HS-5 (cell line): ENCODE measurements at regions not wholly inside any gene's neighbourhood (a gene's known extent, or its start where the extent isn't known, plus 50 kb on each side); places are given as distances from the start of the nearest gene placed in this dataset.
A peak's percentile ranks its signal among the peaks of the same experiment; 100 is the strongest.
"Not testable (repeated sequence)": the region's sequence is repeated elsewhere in the genome, so short reads cannot be mapped to it uniquely, and the experiment has no call there.

Source experiments
- DNase-seq: peaks from one replicate; pipeline ENCODE4 v3.0.0-alpha.2; 2012; ENCODE audit warnings: low read depth

DNA sequence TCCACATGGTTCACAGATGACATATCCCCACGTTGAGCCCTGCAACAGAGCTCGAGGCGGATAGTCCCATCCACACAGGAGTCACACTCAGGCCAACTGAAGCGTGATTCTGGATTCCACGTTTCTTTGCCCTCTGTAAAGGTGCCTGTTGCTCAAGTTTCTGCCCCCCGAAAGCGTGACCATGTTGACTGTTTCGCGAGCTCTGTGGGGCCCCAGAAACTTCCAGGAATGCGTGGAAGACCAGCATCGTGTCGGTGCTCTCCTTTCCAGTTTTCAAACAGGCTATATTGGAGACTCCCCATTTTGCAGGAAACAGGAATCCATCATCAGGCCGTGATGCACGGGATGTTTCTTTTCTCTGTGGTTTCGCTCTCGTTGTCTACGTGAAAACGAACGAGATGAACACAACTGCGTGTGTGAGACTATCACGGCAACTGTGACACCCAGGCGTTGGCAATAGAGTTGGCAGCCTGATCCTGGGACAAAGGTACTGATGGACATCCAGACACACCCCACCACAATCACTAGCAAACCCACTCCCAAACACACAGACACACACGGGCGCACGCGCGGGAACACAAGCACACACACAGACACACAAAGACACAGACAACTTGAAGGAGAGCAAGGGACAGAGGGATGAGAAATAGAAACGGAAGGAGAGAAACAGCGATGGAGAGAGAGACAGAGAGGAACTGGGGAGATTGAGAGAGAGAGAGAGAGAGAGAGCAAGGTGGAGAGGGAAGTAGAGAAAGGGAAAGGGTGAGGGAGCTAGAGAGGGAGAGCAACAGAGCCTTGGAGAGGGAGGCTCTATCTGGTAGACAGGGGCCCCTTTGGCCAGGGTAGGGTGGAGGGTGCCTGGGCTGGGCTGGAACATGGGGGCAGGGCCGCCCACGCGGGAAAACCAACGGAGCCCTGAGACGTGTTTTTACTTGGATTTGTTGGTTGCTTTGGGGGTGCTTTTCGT, 1609.3 kb downstream of the SPATA31A7 start:
- DNase-seq = not testable (repeated sequence)

DNA sequence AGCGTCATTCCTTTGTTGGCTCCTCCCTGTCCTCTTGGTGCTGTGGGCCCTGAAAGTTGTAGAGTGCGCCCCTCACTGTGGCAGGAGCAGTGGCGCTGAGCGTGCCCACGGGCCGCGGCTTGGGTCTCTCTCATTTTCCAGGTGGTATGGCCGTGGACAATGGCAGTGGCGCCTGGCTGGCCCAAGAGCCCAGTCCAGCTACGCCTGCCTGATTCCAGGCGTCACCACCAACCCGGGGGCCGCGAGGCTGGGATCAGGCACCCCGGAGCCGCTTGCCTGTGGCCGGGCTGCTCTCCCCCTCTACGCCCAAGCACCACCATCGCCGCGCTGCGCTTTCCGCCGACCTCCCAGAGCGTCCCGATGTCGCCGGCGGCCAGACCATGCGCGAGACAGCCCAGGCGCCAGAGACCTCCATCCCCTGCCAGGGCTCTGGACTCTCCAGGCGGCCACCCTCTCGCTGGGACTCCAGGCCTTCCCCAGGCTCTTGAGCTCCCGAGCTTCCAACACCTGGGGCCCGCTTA, 1610.1 kb downstream of the SPATA31A7 start:
- not testable (repeated sequence) for DNase-seq

- not testable (repeated sequence) for DNase-seq
These were observed 1610.9 kb downstream of the SPATA31A7 start for GRCh38 chr9:62800451-62801371.

GRCh38 chr9:62801372-62801811, 1611.6 kb downstream of the SPATA31A7 start:
- DNase-seq = not testable (repeated sequence)

DNA sequence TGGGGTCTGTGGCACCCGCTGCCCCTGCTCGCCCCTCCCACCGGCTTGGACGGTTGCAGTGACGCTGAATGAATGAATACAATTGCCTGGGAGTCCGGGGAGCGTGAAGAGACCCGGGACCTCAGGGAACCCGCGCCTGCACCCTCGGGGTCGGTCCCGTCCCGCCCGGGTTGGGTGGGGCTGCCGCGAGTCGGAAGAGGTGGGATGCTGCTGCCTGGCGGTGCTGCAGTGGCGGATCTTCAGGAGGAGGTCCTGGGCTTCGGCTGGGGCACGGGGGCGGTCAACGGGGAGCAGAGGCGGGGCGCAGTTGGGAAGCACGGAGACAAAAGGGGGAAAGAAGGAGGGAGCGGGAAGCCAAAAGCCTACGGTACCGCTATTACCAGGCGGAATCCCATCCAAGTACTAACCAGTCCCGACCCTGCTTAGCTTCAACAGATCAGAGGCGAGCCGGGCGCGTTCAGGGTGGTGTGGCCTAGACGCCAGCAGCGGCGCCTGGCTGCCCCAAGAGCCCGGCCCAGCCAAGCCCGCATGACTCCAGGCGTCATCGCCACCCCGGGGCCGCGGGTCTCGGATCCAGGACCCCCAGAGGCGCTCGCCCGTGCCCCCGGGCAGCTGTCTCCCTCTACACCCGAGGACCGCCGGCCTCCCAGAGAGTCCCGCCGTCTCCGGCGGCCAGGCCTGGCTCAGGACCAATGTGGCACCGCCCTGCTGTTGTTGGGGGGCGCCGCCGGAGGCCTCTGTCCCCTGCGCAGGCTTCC, 1612.3 kb downstream of the SPATA31A7 start:
- peak; percentile 78 for DNase-seq

DNA sequence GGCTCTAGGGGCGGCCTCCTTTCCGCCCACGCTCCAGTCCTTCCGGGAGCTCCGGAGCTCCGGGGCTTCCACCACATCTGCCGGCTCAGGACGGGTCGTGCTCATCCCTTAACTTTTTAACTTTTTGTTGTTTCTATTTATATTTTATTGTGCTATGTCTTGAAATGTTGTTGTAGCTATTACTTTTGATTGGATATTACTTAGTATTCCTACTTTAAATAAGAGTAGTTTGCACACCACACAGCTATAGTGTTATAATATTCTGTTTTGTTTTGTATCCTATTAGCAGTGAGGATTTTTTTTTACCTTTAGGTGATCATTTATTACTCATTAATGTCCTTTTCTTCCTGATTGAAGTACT, 1612.9 kb downstream of the SPATA31A7 start:
- not testable (repeated sequence) for DNase-seq

- not testable (repeated sequence) for DNase-seq
These were observed 1613.3 kb downstream of the SPATA31A7 start for GRCh38 chr9:62803099-62803498.

GRCh38 chr9:62804314-62804713, 1614.5 kb downstream of the SPATA31A7 start:
- DNase-seq = not testable (repeated sequence)

GRCh38 chr9:62807424-62807823, 1617.6 kb downstream of the SPATA31A7 start:
- not testable (repeated sequence) for DNase-seq

DNA sequence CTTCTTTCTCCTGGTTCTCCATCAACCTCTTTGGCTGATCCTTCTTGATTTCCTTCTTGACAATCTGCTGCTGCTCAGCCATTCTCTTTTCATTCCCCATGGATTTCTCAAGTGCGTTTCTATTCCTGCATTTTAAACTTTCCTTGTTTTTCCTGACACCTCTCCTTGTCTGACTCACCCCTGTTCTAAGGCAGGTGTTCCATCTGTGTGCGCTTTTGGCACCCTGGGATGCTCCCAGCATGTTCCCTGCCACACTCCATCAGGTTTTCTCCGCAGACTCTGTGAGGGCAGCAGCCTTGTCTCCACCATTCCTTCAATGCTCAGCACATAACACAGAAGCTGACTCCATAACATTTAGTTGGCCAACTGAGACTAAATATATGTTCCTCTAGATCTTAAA, 1618.2 kb downstream of the SPATA31A7 start:
- not testable (repeated sequence) for DNase-seq

- not testable (repeated sequence) for DNase-seq
These were observed 1620.5 kb downstream of the SPATA31A7 start for GRCh38 chr9:62810318-62810717.

DNA sequence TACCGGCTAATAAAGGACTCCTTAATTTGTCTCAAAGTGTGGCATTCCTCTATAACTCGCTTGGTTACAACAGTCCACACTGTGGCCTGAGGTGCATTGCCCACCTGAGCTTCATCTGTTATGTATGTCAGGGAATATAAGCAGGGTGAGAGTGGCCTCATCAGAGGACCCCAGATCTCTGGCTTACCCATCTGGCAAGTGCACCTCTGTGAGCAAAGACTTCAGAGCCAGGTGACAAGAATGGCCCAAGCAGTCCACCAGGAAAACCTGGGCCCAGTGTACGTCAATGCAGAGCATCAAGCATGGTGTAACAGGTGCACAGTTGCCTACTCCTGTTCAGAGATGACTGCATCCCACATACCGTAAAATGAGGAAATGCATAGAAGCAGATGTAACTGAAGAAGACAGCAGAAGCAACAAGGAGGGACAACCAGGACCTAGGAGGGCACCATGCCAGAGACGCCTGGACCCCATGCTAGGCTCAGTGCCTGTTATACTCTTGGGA, 1621.0 kb downstream of the SPATA31A7 start:
- not testable (repeated sequence) for DNase-seq

- DNase-seq = not testable (repeated sequence)
These were observed 1625.6 kb downstream of the SPATA31A7 start for GRCh38 chr9:62815436-62815835.

- DNase-seq = not testable (repeated sequence)
These were observed 1626.5 kb downstream of the SPATA31A7 start for GRCh38 chr9:62816331-62816730.

DNA sequence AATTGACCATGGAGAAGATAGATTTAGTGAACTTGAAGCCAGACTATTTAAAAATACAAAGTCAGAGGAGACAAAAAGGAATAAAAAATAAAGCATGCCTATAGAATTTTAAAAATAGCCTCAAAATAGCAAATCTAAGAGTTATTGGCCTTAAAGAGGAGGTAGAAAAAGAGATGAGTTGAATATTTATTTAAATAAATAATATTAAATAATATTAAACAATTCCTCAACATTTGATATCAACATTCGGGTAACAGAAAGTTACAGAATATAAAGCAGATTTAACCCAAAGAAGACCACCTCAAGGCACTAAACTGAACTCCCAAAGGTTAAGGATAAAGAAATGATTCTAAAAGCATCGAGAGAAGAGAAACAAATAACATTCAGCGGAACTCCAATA, 1627.4 kb downstream of the SPATA31A7 start:
- DNase-seq = not testable (repeated sequence)

DNA sequence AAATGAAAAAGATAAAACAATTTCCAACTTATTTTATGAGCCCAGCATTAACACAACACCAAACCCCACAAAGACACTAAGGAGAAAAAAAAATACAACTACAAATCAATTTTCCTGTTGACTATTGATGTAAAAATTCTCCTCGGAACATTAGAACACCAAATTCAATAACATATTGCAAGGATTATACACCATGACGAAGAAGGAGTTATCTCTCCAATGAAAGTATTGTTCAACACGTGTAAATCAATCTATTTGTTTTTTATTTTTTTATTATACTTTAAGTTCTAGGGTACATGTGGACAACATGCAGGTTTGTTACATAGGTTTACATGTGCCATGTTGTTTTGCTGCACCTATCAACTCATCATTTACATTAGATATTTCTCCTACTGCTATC, 1632.3 kb downstream of the SPATA31A7 start:
- not testable (repeated sequence) for DNase-seq

- not testable (repeated sequence) for DNase-seq
These were observed 1638.4 kb downstream of the SPATA31A7 start for GRCh38 chr9:62827957-62828907.

DNA sequence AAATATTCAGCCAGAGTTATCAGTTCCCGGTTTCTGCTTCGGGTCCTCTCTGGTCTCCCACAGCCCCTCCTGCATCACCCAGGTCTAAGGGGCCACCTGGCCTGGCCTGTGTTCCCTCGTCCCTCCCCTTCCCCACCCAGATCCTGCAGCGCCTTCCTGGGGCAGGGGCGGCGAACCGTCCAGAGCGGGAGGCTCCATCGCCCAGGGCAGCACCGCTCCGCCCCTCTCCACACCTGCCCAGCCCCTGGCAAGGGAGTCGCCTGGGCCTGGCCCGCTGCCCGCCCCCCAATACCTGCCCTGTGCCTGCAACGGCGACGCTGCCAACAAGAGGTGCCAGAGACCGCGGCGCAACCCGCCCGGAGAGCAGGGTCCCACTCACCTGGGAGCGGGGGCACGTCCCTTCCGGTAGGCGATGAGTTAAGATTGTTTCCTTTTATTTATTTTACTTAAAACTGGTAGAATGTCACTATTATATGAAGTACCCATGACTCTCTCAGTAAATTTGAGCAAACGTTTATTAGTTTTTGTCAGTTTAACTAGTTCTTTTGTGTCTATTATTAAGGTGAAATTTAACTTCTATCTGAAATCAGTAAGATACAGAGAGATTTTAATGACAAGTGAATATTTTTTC, 1641.1 kb downstream of the SPATA31A7 start:
- DNase-seq = not testable (repeated sequence)
